HG02870 (cell line): ENCODE measurements at regions not wholly inside any gene's neighbourhood (a gene's known extent, or its start where the extent isn't known, plus 50 kb on each side); places are given as distances from the start of the nearest gene placed in this dataset.

Source experiments
- ATAC-seq: cut with Tn5 transposase; IDR thresholded peaks from one replicate; pipeline ENCODE4 v1.9.1; 2021; ENCODE audit warnings: mild to moderate bottlenecking, moderate library complexity; ENCODE audit not compliant: unreplicated experiment

- ATAC-seq, result no peak
Measured at GRCh38 chr1:48055876-48056764, 58.9 kb upstream of the TRABD2B start.

GRCh38 chr1:48054232-48054631 is 57.0 kb upstream of the TRABD2B start:
- ATAC-seq, result no peak

GRCh38 chr1:48052923-48053291 is 55.7 kb upstream of the TRABD2B start:
- no peak for ATAC-seq

GRCh38 chr1:48051466-48052126 is 54.4 kb upstream of the TRABD2B start:
- ATAC-seq, result no peak

GRCh38 chr1:48049823-48050535 is 52.8 kb upstream of the TRABD2B start:
- ATAC-seq, result no peak

- no peak for ATAC-seq
Measured at GRCh38 chr1:48048980-48049379, 51.8 kb upstream of the TRABD2B start.

GRCh38 chr1:48048064-48048463 is 50.9 kb upstream of the TRABD2B start:
- ATAC-seq, result no peak

GRCh38 chr1:48047116-48047515 is 49.9 kb upstream of the TRABD2B start:
- no peak for ATAC-seq
